ENCODE measurements at regions not wholly inside any gene's neighbourhood (a gene's known extent, or its start where the extent isn't known, plus 50 kb on each side); places are given as distances from the start of the nearest gene placed in this dataset.

GRCh38 chr10:47094126-47094525, 182.9 kb downstream of the PTPN20 start:
- H3K9me3 ChIP-seq (ENCODE audit: low read depth, low read length) = no peaks in the 10 kb centered on the region
- no peak for DNase-seq (ENCODE audit: low read depth, low spot score)
- TF ChIP-seq POLR2AphosphoS5 (IDR thresholded peaks at IDR 0.05; ENCODE audit: borderline replicate concordance, low read depth, low read length) (no peak), FOXP2 (optimal IDR thresholded peaks at IDR 0.05; ENCODE audit: control extremely low read depth, extremely low read length, insufficient read depth) (no peak), EZH2 (IDR thresholded peaks at IDR 0.05) (no peak)
- no peak overlapping the region for H3K27ac ChIP-seq
- H3K4me3 ChIP-seq = no peak overlapping the region
- no peaks in the 10 kb centered on the region for H3K36me3 ChIP-seq (ENCODE audit: insufficient read depth, low read length)
- no peak overlapping the region for H3K9ac ChIP-seq (ENCODE audit: insufficient read length)

GRCh38 chr10:47094636-47095035, 183.4 kb downstream of the PTPN20 start:
- no peak for DNase-seq (ENCODE audit: low read depth, low spot score)
- H3K9me3 ChIP-seq (ENCODE audit: low read depth, low read length) = no peaks in the 10 kb centered on the region
- TF ChIP-seq FOXP2 (optimal IDR thresholded peaks at IDR 0.05; ENCODE audit: control extremely low read depth, extremely low read length, insufficient read depth) (no peak), EZH2 (IDR thresholded peaks at IDR 0.05) (no peak), POLR2AphosphoS5 (IDR thresholded peaks at IDR 0.05; ENCODE audit: borderline replicate concordance, low read depth, low read length) (no peak)
- H3K36me3 ChIP-seq (ENCODE audit: insufficient read depth, low read length) = no peaks in the 10 kb centered on the region
- no peak overlapping the region for H3K4me3 ChIP-seq
- H3K9ac ChIP-seq (ENCODE audit: insufficient read length) = no peak overlapping the region
- no peak overlapping the region for H3K27ac ChIP-seq

- H3K4me3 ChIP-seq = no peak overlapping the region
- H3K36me3 ChIP-seq (ENCODE audit: insufficient read depth, low read length) = no peaks in the 10 kb centered on the region
- DNase-seq (ENCODE audit: low read depth, low spot score) = no peak
- TF ChIP-seq FOXP2 (optimal IDR thresholded peaks at IDR 0.05; ENCODE audit: control extremely low read depth, extremely low read length, insufficient read depth) (no peak), EZH2 (IDR thresholded peaks at IDR 0.05) (no peak), POLR2AphosphoS5 (IDR thresholded peaks at IDR 0.05; ENCODE audit: borderline replicate concordance, low read depth, low read length) (no peak)
- H3K9me3 ChIP-seq (ENCODE audit: low read depth, low read length) = no peaks in the 10 kb centered on the region
- H3K9ac ChIP-seq (ENCODE audit: insufficient read length) = no peak overlapping the region
- no peak overlapping the region for H3K27ac ChIP-seq
Observed at GRCh38 chr10:47095211-47095610, 184.0 kb downstream of the PTPN20 start.

DNA sequence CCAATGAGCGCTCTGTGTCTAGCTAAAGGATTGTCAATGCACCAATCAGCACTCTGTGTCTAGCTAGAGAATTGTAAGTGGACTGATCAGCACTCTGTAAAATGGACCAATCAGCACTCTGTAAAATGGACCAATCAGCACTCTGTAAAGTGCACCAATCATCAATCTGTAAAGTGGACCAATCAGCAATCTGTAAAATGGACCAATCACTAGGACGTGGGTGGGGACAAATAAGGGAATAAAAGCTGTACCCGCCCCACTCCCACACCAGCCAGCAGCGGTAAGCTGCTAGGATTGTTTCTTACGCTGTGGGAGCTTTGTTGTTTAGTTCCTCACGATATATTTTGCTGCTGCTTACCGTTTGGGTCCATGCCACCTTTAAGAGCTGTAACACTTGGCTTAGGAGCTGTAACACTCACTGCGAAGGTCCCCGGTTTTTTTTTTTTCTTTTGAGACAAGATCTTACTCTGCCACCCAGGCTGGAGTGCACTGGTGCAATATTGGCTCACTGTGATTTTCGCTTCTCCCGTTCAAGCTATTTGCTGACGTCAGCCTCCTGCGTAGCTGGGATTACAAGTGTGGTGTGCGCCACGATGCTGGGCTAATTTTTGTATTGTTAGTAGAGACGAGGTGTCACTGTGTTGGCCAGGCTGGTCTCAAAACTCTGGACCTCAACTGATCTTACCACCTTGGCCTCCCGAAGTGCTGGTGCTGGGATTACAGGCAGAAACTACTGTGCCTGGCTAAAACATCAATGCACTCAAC, 184.8 kb downstream of the PTPN20 start:
- H3K4me3 ChIP-seq = no peak overlapping the region
- no peak overlapping the region for H3K27ac ChIP-seq
- no peaks in the 10 kb centered on the region for H3K9me3 ChIP-seq (ENCODE audit: low read depth, low read length)
- no peak for TF ChIP-seq FOXP2 (optimal IDR thresholded peaks at IDR 0.05; ENCODE audit: control extremely low read depth, extremely low read length, insufficient read depth)
- no peak for TF ChIP-seq POLR2AphosphoS5 (IDR thresholded peaks at IDR 0.05; ENCODE audit: borderline replicate concordance, low read depth, low read length)
- TF ChIP-seq EZH2 (IDR thresholded peaks at IDR 0.05) = no peak
- H3K36me3 ChIP-seq (ENCODE audit: insufficient read depth, low read length) = no peaks in the 10 kb centered on the region
- no peak overlapping the region for H3K9ac ChIP-seq (ENCODE audit: insufficient read length)
- DNase-seq (ENCODE audit: low read depth, low spot score) = no peak

DNA sequence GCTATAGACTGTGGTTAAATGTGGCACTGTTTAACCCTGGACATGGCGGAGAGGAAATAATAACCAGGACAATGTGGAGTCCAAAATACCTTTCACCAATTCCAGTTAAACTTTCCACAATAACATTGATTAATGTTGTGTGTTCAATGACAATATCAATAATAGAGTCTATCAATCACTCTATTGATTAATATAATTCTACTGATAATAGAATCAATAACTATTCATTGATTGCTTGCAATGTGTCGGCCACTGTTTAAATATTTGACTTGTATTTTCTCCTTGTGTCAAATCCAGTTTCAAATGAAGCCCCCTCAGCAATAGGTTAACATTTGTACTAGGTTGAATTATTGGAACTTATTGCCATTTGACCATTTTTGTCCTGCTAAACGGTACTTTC, 187.0 kb downstream of the PTPN20 start:
- no peak for DNase-seq (ENCODE audit: low read depth, low spot score)
- Histone ChIP-seq H3K36me3 (ENCODE audit: insufficient read depth, low read length) (no peaks in the 10 kb centered on the region), H3K9ac (ENCODE audit: insufficient read length) (no peak overlapping the region), H3K9me3 (ENCODE audit: low read depth, low read length) (no peaks in the 10 kb centered on the region), H3K27ac (no peak overlapping the region), H3K4me3 (no peak overlapping the region)
- TF ChIP-seq POLR2AphosphoS5 (IDR thresholded peaks at IDR 0.05; ENCODE audit: borderline replicate concordance, low read depth, low read length) = no peak
- no peak for TF ChIP-seq FOXP2 (optimal IDR thresholded peaks at IDR 0.05; ENCODE audit: control extremely low read depth, extremely low read length, insufficient read depth)
- TF ChIP-seq EZH2 (IDR thresholded peaks at IDR 0.05) = no peak

DNA sequence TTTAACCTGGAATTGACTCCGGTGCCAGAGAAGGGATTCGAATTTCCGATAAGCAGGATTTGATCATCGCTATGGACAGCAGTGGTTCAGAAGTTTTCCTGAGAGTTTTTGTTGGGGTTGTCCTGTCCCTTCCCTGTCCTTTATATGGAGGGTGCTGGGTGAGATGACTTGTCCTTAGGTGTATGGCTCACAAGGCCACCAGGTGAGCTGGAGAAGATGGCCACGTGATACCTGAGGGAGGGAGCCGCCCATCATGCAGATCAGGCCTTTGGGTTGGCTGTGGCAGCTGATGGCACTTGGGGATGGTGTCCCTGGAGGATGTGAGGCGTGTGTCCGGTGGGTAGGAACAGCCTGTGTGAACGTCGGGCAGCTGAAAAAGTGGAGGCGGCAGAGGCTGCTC, 187.7 kb downstream of the PTPN20 start:
- no peak for DNase-seq (ENCODE audit: low read depth, low spot score)
- no peak overlapping the region for H3K27ac ChIP-seq
- TF ChIP-seq POLR2AphosphoS5 (IDR thresholded peaks at IDR 0.05; ENCODE audit: borderline replicate concordance, low read depth, low read length) = no peak
- no peak overlapping the region for H3K9ac ChIP-seq (ENCODE audit: insufficient read length)
- no peak overlapping the region for H3K4me3 ChIP-seq
- H3K36me3 ChIP-seq (ENCODE audit: insufficient read depth, low read length) = no peaks in the 10 kb centered on the region
- H3K9me3 ChIP-seq (ENCODE audit: low read depth, low read length) = no peaks in the 10 kb centered on the region

GRCh38 chr10:47099474-47099873, 188.2 kb downstream of the PTPN20 start:
- no peak overlapping the region for H3K27ac ChIP-seq
- H3K9me3 ChIP-seq (ENCODE audit: low read depth, low read length) = no peaks in the 10 kb centered on the region
- TF ChIP-seq EZH2 (IDR thresholded peaks at IDR 0.05) (no peak), FOXP2 (optimal IDR thresholded peaks at IDR 0.05; ENCODE audit: control extremely low read depth, extremely low read length, insufficient read depth) (no peak), POLR2AphosphoS5 (IDR thresholded peaks at IDR 0.05; ENCODE audit: borderline replicate concordance, low read depth, low read length) (no peak)
- H3K9ac ChIP-seq (ENCODE audit: insufficient read length) = no peak overlapping the region
- DNase-seq (ENCODE audit: low read depth, low spot score) = no peak
- no peak overlapping the region for H3K4me3 ChIP-seq
- H3K36me3 ChIP-seq (ENCODE audit: insufficient read depth, low read length) = no peaks in the 10 kb centered on the region

- no peak overlapping the region for H3K9ac ChIP-seq (ENCODE audit: insufficient read length)
- no peaks in the 10 kb centered on the region for H3K9me3 ChIP-seq (ENCODE audit: low read depth, low read length)
- TF ChIP-seq POLR2AphosphoS5 (IDR thresholded peaks at IDR 0.05; ENCODE audit: borderline replicate concordance, low read depth, low read length) (no peak), EZH2 (IDR thresholded peaks at IDR 0.05) (no peak), FOXP2 (optimal IDR thresholded peaks at IDR 0.05; ENCODE audit: control extremely low read depth, extremely low read length, insufficient read depth) (no peak)
- no peak overlapping the region for H3K4me3 ChIP-seq
- H3K36me3 ChIP-seq (ENCODE audit: insufficient read depth, low read length) = no peaks in the 10 kb centered on the region
- DNase-seq (ENCODE audit: low read depth, low spot score) = no peak
- no peak overlapping the region for H3K27ac ChIP-seq
Observed at GRCh38 chr10:47101196-47101595, 190.0 kb downstream of the PTPN20 start.

DNA sequence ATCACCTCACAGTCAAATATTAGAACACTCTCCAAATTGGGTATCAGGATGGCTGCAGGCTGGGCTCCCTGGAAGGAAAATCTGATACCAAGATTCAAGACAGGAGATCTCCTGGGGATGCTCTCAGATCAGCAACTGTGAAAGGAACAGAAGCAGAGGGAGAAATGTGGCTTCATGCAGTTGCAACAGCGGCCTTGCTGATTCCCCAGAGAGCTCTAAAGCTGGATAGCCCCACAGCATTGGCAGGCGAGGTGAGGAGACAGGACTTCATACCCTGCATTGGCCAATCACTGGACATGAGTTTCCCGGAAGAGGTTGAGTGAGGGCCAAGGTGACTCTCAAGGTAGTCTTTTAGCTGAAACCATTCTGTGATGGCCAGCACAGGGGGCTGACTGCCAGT, 190.6 kb downstream of the PTPN20 start:
- H3K9ac ChIP-seq (ENCODE audit: insufficient read length) = no peak overlapping the region
- no peaks in the 10 kb centered on the region for H3K36me3 ChIP-seq (ENCODE audit: insufficient read depth, low read length)
- no peak overlapping the region for H3K27ac ChIP-seq
- DNase-seq (ENCODE audit: low read depth, low spot score) = no peak
- no peak overlapping the region for H3K4me3 ChIP-seq
- TF ChIP-seq FOXP2 (optimal IDR thresholded peaks at IDR 0.05; ENCODE audit: control extremely low read depth, extremely low read length, insufficient read depth) (no peak), POLR2AphosphoS5 (IDR thresholded peaks at IDR 0.05; ENCODE audit: borderline replicate concordance, low read depth, low read length) (no peak)
- no peaks in the 10 kb centered on the region for H3K9me3 ChIP-seq (ENCODE audit: low read depth, low read length)

Measured in SK-N-MC (cell line).